GM12878 (cell line): ENCODE measurements at regions not wholly inside any gene's neighbourhood (a gene's known extent, or its start where the extent isn't known, plus 50 kb on each side); places are given as distances from the start of the nearest gene placed in this dataset.

Experiments
- ATAC-seq: fragments of 200-7000 bp; cut with Tn5 transposase; 3 replicates; pipeline ENCODE4 v1.9.1; 2020; ENCODE audit warnings: mild to moderate bottlenecking, moderate library complexity
- BruUV-seq: library from RNA; stranded (reverse); fragments of 400-500 nt; replicated peaks from 2 replicates; lab custom pipeline; 2021; lab: Mats Ljungman, UMichigan
- CTCF ChIA-PET: fragments of 300-600 bp; sonication (Branson Sonifier 250); formaldehyde crosslinking; extraction: SDS; loops from one replicate; lab custom pipeline; 2021; ENCODE audit warnings: inconsistent platforms; lab: Yijun Ruan, JAX
- POLR2A ChIA-PET: fragments of 350-600 bp; formaldehyde crosslinking; extraction: SDS; loops from one replicate; lab custom pipeline; 2021; ENCODE audit warnings: inconsistent platforms; lab: Charles Lee
- RAD21 ChIA-PET: fragments of 300-600 bp; sonication (Branson Sonifier 250); formaldehyde crosslinking; loops from one replicate; lab custom pipeline; 2023; ENCODE audit warnings: antibody characterized with exemption; ENCODE audit not compliant: unreplicated experiment; lab: Charles Lee
- SMC1A ChIA-PET: fragments of 300-600 bp; sonication (Branson Sonifier 250); formaldehyde crosslinking; loops from one replicate; lab custom pipeline; 2023; ENCODE audit not compliant: unreplicated experiment, uncharacterized antibody; lab: Charles Lee
- DNase-seq: peaks from one replicate; pipeline ENCODE4 v3.0.0-alpha.2; 2011; ENCODE audit warnings: low read depth, low spot score
- FAIRE-seq: peaks from 3 replicates; lab custom pipeline; 2011; peaks lifted over from hg19 to GRCh38; lab: Jason Lieb, UNC
- H2AFZ ChIP-seq: 2 replicates; pipeline ENCODE4 v1.6.0; 2011; ENCODE audit warnings: low read depth, low read length, control low read depth; ENCODE audit not compliant: control insufficient read depth
- H3K27ac ChIP-seq: 2 replicates; pipeline ENCODE4 v1.5.1; 2011; ENCODE audit warnings: control low read depth; ENCODE audit not compliant: control insufficient read depth, insufficient read depth
- H3K27me3 ChIP-seq, 2 experiments: replicated peaks in 1 of 2; 2 replicates each; pipeline versions ENCODE4 v1.6.0 to v1.6.1; 2011; ENCODE audit warnings: low read length in 1 of 2; ENCODE audit not compliant: control insufficient read depth in 2 of 2, insufficient read depth in 2 of 2
- H3K36me3 ChIP-seq, 2 experiments: 2 replicates each; pipeline ENCODE4 v1.5.1; 2011; ENCODE audit warnings: low read length in 1 of 2; ENCODE audit not compliant: control insufficient read depth in 2 of 2, insufficient read depth in 2 of 2
- H3K4me1 ChIP-seq: 2 replicates; pipeline ENCODE4 v1.6.1; 2011; ENCODE audit warnings: mild to moderate bottlenecking, low read length, moderate library complexity, mixed read lengths; ENCODE audit not compliant: control insufficient read depth, insufficient read depth
- H3K4me2 ChIP-seq: 2 replicates; pipeline ENCODE4 v1.6.0; 2011; ENCODE audit warnings: control low read depth; ENCODE audit not compliant: control insufficient read depth, insufficient read depth
- H3K4me3 ChIP-seq: fragments of 200-600 bp; sonication (generic); 2 replicates; pipeline ENCODE4 v1.5.1; 2016
- H3K79me2 ChIP-seq: 2 replicates; pipeline ENCODE4 v1.6.0; 2011; ENCODE audit warnings: low read length; ENCODE audit not compliant: control insufficient read depth, insufficient read depth
- H3K9ac ChIP-seq: 2 replicates; pipeline ENCODE4 v1.8.0; 2011; ENCODE audit warnings: low read length, control low read depth, mixed read lengths; ENCODE audit not compliant: control insufficient read depth, insufficient read depth
- H3K9me3 ChIP-seq: replicated peaks from 3 replicates; pipeline ENCODE4 v1.5.1; 2011; ENCODE audit warnings: mild to moderate bottlenecking, low read length; ENCODE audit not compliant: control insufficient read depth, insufficient read depth
- H4K20me1 ChIP-seq: 2 replicates; pipeline ENCODE4 v1.6.0; 2011; ENCODE audit not compliant: control insufficient read depth, insufficient read depth
- IKZF2 ChIP-seq, 2 experiments: fragments of 450-650 bp; IDR thresholded peaks; 2 replicates each; pipeline ENCODE4 v1.6.1; 2017; ENCODE audit warnings: mild to moderate bottlenecking in 2 of 2, moderate library complexity in 2 of 2
- REST ChIP-seq: IDR thresholded peaks from 2 replicates; pipeline ENCODE4 v1.6.1; 2012; ENCODE audit warnings: mild to moderate bottlenecking, low read depth, low read length
- WGBS: methylation state at CpG from one replicate; pipeline ENCODE4 v1.1.6; 2016; ENCODE audit warnings: low lambda C conversion rate; ENCODE audit not compliant: insufficient replicate concordance, insufficient coverage; ENCODE audit errors: missing lambda C conversion rate; 5-methylcytosine and 5-hydroxymethylcytosine counted together
- in situ Hi-C: fragments of 300-500 bp; cut with MboI; formaldehyde crosslinking; loops from 9 replicates; pipeline ENCODE4 v1.14.3; 2018; ENCODE audit warnings: mixed read lengths
- intact Hi-C: fragments of 100-400 bp; cut with micrococcal nuclease; formaldehyde crosslinking; loops from one replicate; pipeline ENCODE4 v1.14.2; 2022; ENCODE audit not compliant: unreplicated experiment
- TF ChIP-seq, protein P1 (sequence below): fragments of 450-650 bp; IDR thresholded peaks from 2 replicates; pipeline ENCODE4 v1.6.1; 2014; ENCODE audit warnings: mild to moderate bottlenecking

DNA sequence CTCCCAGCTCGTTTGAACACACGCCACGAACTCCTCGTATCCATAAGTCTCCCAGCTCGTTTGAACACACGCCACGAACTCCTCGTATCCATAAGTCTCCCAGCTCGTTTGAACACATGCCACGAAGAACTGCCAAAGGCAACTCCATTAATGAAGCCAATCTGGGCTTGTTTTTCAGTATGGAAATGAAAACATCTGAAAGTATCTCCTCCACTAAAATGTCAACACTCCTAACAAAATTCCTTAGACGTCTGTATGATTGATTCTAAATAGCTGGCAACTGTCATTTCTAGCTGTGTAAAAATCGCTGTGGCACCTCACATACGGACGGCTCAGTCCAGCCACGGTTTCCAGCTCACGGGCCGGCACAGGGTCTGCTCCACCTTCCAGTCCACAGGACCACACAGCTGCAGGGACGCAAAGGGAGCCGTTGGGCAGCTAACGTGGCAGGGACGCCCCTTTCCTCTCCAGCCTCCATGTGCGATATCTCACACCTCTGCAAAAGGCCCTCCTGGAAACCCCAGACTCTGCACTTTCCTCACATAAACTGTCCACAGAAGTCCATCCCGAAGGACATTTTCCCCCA is 67.1 kb upstream of the METRNL start:
- RAD21 ChIA-PET = no interaction called here

More for the DNA sequence above, 67.1 kb upstream of the METRNL start:
- Histone ChIP-seq H3K4me3 (no peak overlapping the region), H3K79me2 (no peaks in the 10 kb centered on the region), H3K36me3 (no peaks in the 10 kb centered on the region), H3K4me2 (no peak overlapping the region), H3K9me3 (no peaks in the 10 kb centered on the region), H3K27me3 (no peaks in the 10 kb centered on the region), H2AFZ (no peak overlapping the region), H3K27ac (no peak overlapping the region), H4K20me1 (no peaks in the 10 kb centered on the region; the same call in 1 of the 2 replicates), H3K9ac (no peak overlapping the region), H3K4me1 (no peaks in the 10 kb centered on the region)
- no peak for DNase-seq
- 89% methylated on average over 17 of the region's 23 CpGs for WGBS
- ATAC-seq = no peak
- in situ Hi-C loops = no loop called here
- POLR2A ChIA-PET = interaction anchor here (0.6 kb wide), 1 partner anchor 146 kb away, joined by 3 read pairs; no protein-coding TSS in a partner anchor
- no TSS peak for BruUV-seq
- FAIRE-seq = no peak
- SMC1A ChIA-PET = no interaction called here
- intact Hi-C loops = no loop called here
- CTCF ChIA-PET = no interaction called here
- TF ChIP-seq IKZF2 (IDR thresholded peaks at IDR 0.05) (no peak), REST (no peak)
- TF ChIP-seq, protein P1, sequence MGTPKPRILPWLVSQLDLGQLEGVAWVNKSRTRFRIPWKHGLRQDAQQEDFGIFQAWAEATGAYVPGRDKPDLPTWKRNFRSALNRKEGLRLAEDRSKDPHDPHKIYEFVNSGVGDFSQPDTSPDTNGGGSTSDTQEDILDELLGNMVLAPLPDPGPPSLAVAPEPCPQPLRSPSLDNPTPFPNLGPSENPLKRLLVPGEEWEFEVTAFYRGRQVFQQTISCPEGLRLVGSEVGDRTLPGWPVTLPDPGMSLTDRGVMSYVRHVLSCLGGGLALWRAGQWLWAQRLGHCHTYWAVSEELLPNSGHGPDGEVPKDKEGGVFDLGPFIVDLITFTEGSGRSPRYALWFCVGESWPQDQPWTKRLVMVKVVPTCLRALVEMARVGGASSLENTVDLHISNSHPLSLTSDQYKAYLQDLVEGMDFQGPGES = no peak
